Endothelial cell (in vitro differentiated cells): ENCODE measurements at regions not wholly inside any gene's neighbourhood (a gene's known extent, or its start where the extent isn't known, plus 50 kb on each side); places are given as distances from the start of the nearest gene placed in this dataset.

Experiments
- DNase-seq: peaks from one replicate; pipeline ENCODE4 v3.0.0; 2021; ENCODE audit warnings: low spot score
- H3K27ac Mint-ChIP-seq: one replicate; pipeline ENCODE4 v1.8.0; 2021; ENCODE audit warnings: mixed read lengths, inconsistent platforms; ENCODE audit not compliant: unreplicated experiment
- H3K27me3 Mint-ChIP-seq: one replicate; pipeline ENCODE4 v1.8.0; 2021; ENCODE audit warnings: mild to moderate bottlenecking, moderate library complexity, mixed read lengths, inconsistent platforms; ENCODE audit not compliant: unreplicated experiment
- H3K36me3 Mint-ChIP-seq: one replicate; pipeline ENCODE4 v1.8.0; 2021; ENCODE audit warnings: mild to moderate bottlenecking, low read depth, mixed read lengths, inconsistent platforms; ENCODE audit not compliant: unreplicated experiment
- H3K4me1 Mint-ChIP-seq: one replicate; pipeline ENCODE4 v1.8.0; 2021; ENCODE audit warnings: mild to moderate bottlenecking, mixed read lengths, inconsistent platforms; ENCODE audit not compliant: unreplicated experiment
- H3K4me3 Mint-ChIP-seq: one replicate; pipeline ENCODE4 v1.8.0; 2021; ENCODE audit warnings: mild to moderate bottlenecking, mixed read lengths, inconsistent platforms; ENCODE audit not compliant: unreplicated experiment
- H3K9me3 Mint-ChIP-seq: one replicate; pipeline ENCODE4 v1.8.0; 2021; ENCODE audit warnings: mixed read lengths, inconsistent platforms; ENCODE audit not compliant: unreplicated experiment
- CTCF ChIP-seq: fragments of 200-600 bp; sonication (generic); IDR thresholded peaks from one replicate; pipeline ENCODE4 v1.5.0; 2021; ENCODE audit warnings: antibody characterized with exemption; ENCODE audit not compliant: unreplicated experiment

GRCh38 chr18:39759926-39760325 is 2194.3 kb upstream of the CELF4 start:
- H3K9me3 Mint-ChIP-seq: no peaks in the 10 kb centered on the region
- no peaks in the 10 kb centered on the region for H3K36me3 Mint-ChIP-seq

GRCh38 chr18:39753178-39753577 is 2187.6 kb upstream of the CELF4 start:
- Mint-ChIP-seq H3K27me3 (no peaks in the 10 kb centered on the region), H3K27ac (no peak overlapping the region), H3K9me3 (no peaks in the 10 kb centered on the region), H3K4me1 (no peaks in the 10 kb centered on the region), H3K36me3 (no peaks in the 10 kb centered on the region), H3K4me3 (no peak overlapping the region)
- TF ChIP-seq CTCF: no peak
- DNase-seq: no peak

More at GRCh38 chr18:39759926-39760325, 2194.3 kb upstream of the CELF4 start:
- no peak overlapping the region for H3K4me3 Mint-ChIP-seq
- no peak for DNase-seq
- no peaks in the 10 kb centered on the region for H3K27me3 Mint-ChIP-seq
- H3K27ac Mint-ChIP-seq: no peak overlapping the region
- no peak for TF ChIP-seq CTCF
- H3K4me1 Mint-ChIP-seq: no peaks in the 10 kb centered on the region

GRCh38 chr18:39752351-39752750 is 2186.8 kb upstream of the CELF4 start:
- no peak for TF ChIP-seq CTCF
- no peaks in the 10 kb centered on the region for H3K27me3 Mint-ChIP-seq
- no peak overlapping the region for H3K4me3 Mint-ChIP-seq
- H3K27ac Mint-ChIP-seq: no peak overlapping the region
- H3K9me3 Mint-ChIP-seq: no peaks in the 10 kb centered on the region
- H3K36me3 Mint-ChIP-seq: no peaks in the 10 kb centered on the region
- no peaks in the 10 kb centered on the region for H3K4me1 Mint-ChIP-seq
- DNase-seq: no peak

GRCh38 chr18:39751921-39752320 is 2186.3 kb upstream of the CELF4 start:
- TF ChIP-seq CTCF: no peak
- Mint-ChIP-seq H3K27ac (no peak overlapping the region), H3K4me1 (no peaks in the 10 kb centered on the region), H3K27me3 (no peaks in the 10 kb centered on the region), H3K36me3 (no peaks in the 10 kb centered on the region), H3K4me3 (no peak overlapping the region), H3K9me3 (no peaks in the 10 kb centered on the region)
- no peak for DNase-seq

- Mint-ChIP-seq H3K9me3 (no peaks in the 10 kb centered on the region), H3K27ac (no peak overlapping the region), H3K36me3 (no peaks in the 10 kb centered on the region), H3K4me3 (no peak overlapping the region), H3K4me1 (no peaks in the 10 kb centered on the region), H3K27me3 (no peaks in the 10 kb centered on the region)
- no peak for TF ChIP-seq CTCF
- no peak for DNase-seq
Observed at GRCh38 chr18:39751161-39751560, 2185.6 kb upstream of the CELF4 start.
